ENCODE measurements at regions not wholly inside any gene's neighbourhood (a gene's known extent, or its start where the extent isn't known, plus 50 kb on each side); places are given as distances from the start of the nearest gene placed in this dataset.

- DNase-seq = no peak
Measured at GRCh38 chr1:238143038-238143437, 252.3 kb upstream of the ZP4 start.

- no peak for DNase-seq
Measured at GRCh38 chr1:238141353-238141752, 250.6 kb upstream of the ZP4 start.

- no peak for DNase-seq
Measured at GRCh38 chr1:238139713-238140112, 249.0 kb upstream of the ZP4 start.

- DNase-seq = no peak
Measured at GRCh38 chr1:238138059-238138626, 247.4 kb upstream of the ZP4 start.

GRCh38 chr1:238135708-238136664 is 245.3 kb upstream of the ZP4 start:
- DNase-seq = no peak

- DNase-seq = no peak
Measured at GRCh38 chr1:238129677-238130076, 239.0 kb upstream of the ZP4 start.

GRCh38 chr1:238123201-238123600 is 232.5 kb upstream of the ZP4 start:
- no peak for DNase-seq

- DNase-seq = no peak
Measured at GRCh38 chr1:238119861-238120260, 229.1 kb upstream of the ZP4 start.

GRCh38 chr1:238119060-238119459 is 228.3 kb upstream of the ZP4 start:
- DNase-seq = no peak

- DNase-seq = no peak
Measured at GRCh38 chr1:238115852-238116251, 225.1 kb upstream of the ZP4 start.

GRCh38 chr1:238112952-238113621 is 222.4 kb upstream of the ZP4 start:
- no peak for DNase-seq

- no peak for DNase-seq
Measured at GRCh38 chr1:238111516-238111915, 220.8 kb upstream of the ZP4 start.

- no peak for DNase-seq
Measured at GRCh38 chr1:238111081-238111480, 220.4 kb upstream of the ZP4 start.

- DNase-seq = no peak
Measured at GRCh38 chr1:238108417-238108816, 217.7 kb upstream of the ZP4 start.

- DNase-seq = no peak
Measured at GRCh38 chr1:238107322-238107721, 216.6 kb upstream of the ZP4 start.

GRCh38 chr1:238104752-238105151 is 214.0 kb upstream of the ZP4 start:
- DNase-seq = no peak

- no peak for DNase-seq
Measured at GRCh38 chr1:238101923-238102322, 211.2 kb upstream of the ZP4 start.

- DNase-seq = no peak
Measured at GRCh38 chr1:238099871-238100270, 209.1 kb upstream of the ZP4 start.

GRCh38 chr1:238089615-238090014 is 198.9 kb upstream of the ZP4 start:
- no peak for DNase-seq

- peak; percentile 24 for DNase-seq
Measured at GRCh38 chr1:238088560-238089290, 198.0 kb upstream of the ZP4 start.

- DNase-seq = no peak
Measured at GRCh38 chr1:238073991-238074390, 183.3 kb upstream of the ZP4 start.

- no peak for DNase-seq
Measured at GRCh38 chr1:238071061-238071460, 180.3 kb upstream of the ZP4 start.

GRCh38 chr1:238063454-238063853 is 172.7 kb upstream of the ZP4 start:
- DNase-seq = peak; percentile 5

All from OCI-M1 (cell line).